ENCODE measurements at regions not wholly inside any gene's neighbourhood (a gene's known extent, or its start where the extent isn't known, plus 50 kb on each side); places are given as distances from the start of the nearest gene placed in this dataset.

DNA sequence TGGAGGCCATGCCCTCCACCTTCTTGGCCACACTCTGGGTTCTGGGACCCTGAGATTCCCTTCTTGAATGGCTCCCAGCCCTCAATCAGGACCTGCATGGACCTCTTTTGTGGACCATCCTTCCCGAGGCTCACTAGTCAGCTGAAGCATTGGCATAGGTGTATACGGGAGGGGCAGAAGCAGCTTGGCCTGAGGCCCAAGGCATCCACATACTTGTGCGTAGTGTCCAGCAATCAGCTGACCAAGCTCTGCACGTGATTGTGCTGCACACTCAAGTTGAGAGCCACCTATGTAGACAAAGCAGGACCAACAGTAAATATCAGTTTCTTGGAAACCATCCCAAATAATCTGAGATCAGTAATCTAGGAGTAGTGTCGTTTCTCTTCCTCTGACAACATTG, 119.6 kb downstream of the INSIG2 start:
- Histone ChIP-seq H3K4me1 (ENCODE audit: insufficient read depth, low read length, severe bottlenecking) (no peaks in the 10 kb centered on the region), H3K9me2 (ENCODE audit: low read depth, low read length) (no peaks in the 10 kb centered on the region), H4K20me1 (ENCODE audit: insufficient read depth, low read length) (no peaks in the 10 kb centered on the region), H2AFZ (ENCODE audit: low read length) (no peak overlapping the region), H3K9me3 (ENCODE audit: low read length) (no peaks in the 10 kb centered on the region), H3K27ac (ENCODE audit: low read depth, low read length, poor library complexity, severe bottlenecking) (no peak overlapping the region), H3K36me3 (ENCODE audit: insufficient read depth, low read length) (no peaks in the 10 kb centered on the region), H3K9ac (ENCODE audit: low read length) (no peak overlapping the region), H3K79me2 (ENCODE audit: insufficient read depth, low read length) (no peaks in the 10 kb centered on the region), H3F3A (ENCODE audit: insufficient read depth, low read length) (no peaks in the 10 kb centered on the region), H3K4me3 (ENCODE audit: low read depth, low read length, poor library complexity, severe bottlenecking) (no peak overlapping the region), H3K27me3 (ENCODE audit: insufficient read depth, low read length) (no peaks in the 10 kb centered on the region), H3K4me2 (ENCODE audit: low read length) (no peak overlapping the region)
- TF ChIP-seq EZH2 (IDR thresholded peaks at IDR 0.05; ENCODE audit: borderline replicate concordance, low read length): no peak
- TF ChIP-seq, protein P1, sequence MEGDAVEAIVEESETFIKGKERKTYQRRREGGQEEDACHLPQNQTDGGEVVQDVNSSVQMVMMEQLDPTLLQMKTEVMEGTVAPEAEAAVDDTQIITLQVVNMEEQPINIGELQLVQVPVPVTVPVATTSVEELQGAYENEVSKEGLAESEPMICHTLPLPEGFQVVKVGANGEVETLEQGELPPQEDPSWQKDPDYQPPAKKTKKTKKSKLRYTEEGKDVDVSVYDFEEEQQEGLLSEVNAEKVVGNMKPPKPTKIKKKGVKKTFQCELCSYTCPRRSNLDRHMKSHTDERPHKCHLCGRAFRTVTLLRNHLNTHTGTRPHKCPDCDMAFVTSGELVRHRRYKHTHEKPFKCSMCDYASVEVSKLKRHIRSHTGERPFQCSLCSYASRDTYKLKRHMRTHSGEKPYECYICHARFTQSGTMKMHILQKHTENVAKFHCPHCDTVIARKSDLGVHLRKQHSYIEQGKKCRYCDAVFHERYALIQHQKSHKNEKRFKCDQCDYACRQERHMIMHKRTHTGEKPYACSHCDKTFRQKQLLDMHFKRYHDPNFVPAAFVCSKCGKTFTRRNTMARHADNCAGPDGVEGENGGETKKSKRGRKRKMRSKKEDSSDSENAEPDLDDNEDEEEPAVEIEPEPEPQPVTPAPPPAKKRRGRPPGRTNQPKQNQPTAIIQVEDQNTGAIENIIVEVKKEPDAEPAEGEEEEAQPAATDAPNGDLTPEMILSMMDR (IDR thresholded peaks at IDR 0.05; ENCODE audit: low read length): no peak

DNA sequence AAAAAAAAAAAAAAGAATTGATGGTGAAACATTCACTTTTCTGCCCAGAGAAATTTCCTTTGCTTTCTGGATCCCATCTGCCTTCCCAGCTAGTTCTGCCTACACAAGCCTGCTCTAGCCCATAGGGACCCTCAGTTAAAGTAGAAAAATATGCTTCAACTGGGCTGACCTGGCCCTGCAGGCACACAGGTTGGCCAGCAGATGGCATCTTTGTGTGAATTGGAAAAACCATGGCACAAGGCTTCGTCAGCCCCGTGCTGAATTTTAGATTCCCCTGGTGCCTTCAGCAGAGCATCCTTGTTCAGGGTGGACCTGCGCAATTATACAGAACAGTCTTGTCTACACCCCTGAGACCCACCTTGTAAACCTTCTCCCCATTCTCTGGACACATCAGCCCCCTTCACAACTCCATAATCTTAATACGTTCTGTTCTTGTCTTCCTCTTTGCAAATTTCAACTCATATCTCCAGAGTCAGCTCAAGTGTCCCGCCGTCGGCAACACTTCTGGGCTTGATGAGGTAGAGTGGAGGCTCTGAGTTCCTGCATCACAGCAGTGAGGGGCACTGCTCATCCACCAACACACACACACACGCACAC, 114.5 kb downstream of the INSIG2 start:
- Histone ChIP-seq H3K4me3 (ENCODE audit: low read depth, low read length, poor library complexity, severe bottlenecking) (no peak overlapping the region), H3K4me1 (ENCODE audit: insufficient read depth, low read length, severe bottlenecking) (no peaks in the 10 kb centered on the region)
- TF ChIP-seq, protein P1 (IDR thresholded peaks at IDR 0.05; ENCODE audit: low read length): peak; percentile 77
- TF ChIP-seq EZH2 (IDR thresholded peaks at IDR 0.05; ENCODE audit: borderline replicate concordance, low read length): no peak

DNA sequence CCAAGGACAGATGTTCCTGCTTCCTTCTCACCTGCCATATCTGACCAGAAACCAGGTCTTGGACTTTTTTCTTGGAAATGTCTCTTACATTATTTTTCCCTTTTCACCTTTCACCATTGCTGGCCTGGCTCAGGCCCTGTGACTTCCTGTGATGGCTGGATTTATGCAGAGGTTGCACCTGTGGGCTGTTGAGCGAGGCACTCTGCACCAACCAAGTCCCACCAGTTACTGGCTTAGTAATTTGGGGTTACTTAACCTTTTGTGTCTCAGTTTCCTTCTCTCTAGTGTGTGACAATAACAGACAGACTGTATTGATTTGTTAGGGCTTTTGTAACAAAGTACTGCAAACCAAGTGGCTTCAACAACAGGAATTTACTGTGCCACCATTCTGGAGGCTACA, 110.0 kb downstream of the INSIG2 start:
- Histone ChIP-seq H3K79me2 (ENCODE audit: insufficient read depth, low read length) (no peaks in the 10 kb centered on the region), H3K9me3 (ENCODE audit: low read length) (no peaks in the 10 kb centered on the region), H3K4me1 (ENCODE audit: insufficient read depth, low read length, severe bottlenecking) (no peaks in the 10 kb centered on the region), H4K20me1 (ENCODE audit: insufficient read depth, low read length) (no peaks in the 10 kb centered on the region), H3K36me3 (ENCODE audit: insufficient read depth, low read length) (no peaks in the 10 kb centered on the region), H3F3A (ENCODE audit: insufficient read depth, low read length) (no peaks in the 10 kb centered on the region), H3K4me3 (ENCODE audit: low read depth, low read length, poor library complexity, severe bottlenecking) (no peak overlapping the region), H3K27ac (ENCODE audit: low read depth, low read length, poor library complexity, severe bottlenecking) (no peak overlapping the region), H3K9me2 (ENCODE audit: low read depth, low read length) (no peaks in the 10 kb centered on the region), H3K27me3 (ENCODE audit: insufficient read depth, low read length) (no peaks in the 10 kb centered on the region; the same call in 1 of the 2 replicates), H3K4me2 (ENCODE audit: low read length) (no peak overlapping the region), H2AFZ (ENCODE audit: low read length) (no peak overlapping the region), H3K9ac (ENCODE audit: low read length) (no peak overlapping the region)
- TF ChIP-seq, protein P1 (IDR thresholded peaks at IDR 0.05; ENCODE audit: low read length): no peak
- TF ChIP-seq EZH2 (IDR thresholded peaks at IDR 0.05; ENCODE audit: borderline replicate concordance, low read length): no peak

More for the DNA sequence above, 114.5 kb downstream of the INSIG2 start:
- no peaks in the 10 kb centered on the region for H3K36me3 ChIP-seq (ENCODE audit: insufficient read depth, low read length)
- no peaks in the 10 kb centered on the region for H3K79me2 ChIP-seq (ENCODE audit: insufficient read depth, low read length)
- no peak overlapping the region for H3K9ac ChIP-seq (ENCODE audit: low read length)
- H3K9me3 ChIP-seq (ENCODE audit: low read length): no peaks in the 10 kb centered on the region
- H3K27ac ChIP-seq (ENCODE audit: low read depth, low read length, poor library complexity, severe bottlenecking): no peak overlapping the region
- H3K27me3 ChIP-seq (ENCODE audit: insufficient read depth, low read length): no peaks in the 10 kb centered on the region; the same call in 1 of the 2 replicates
- H4K20me1 ChIP-seq (ENCODE audit: insufficient read depth, low read length): no peaks in the 10 kb centered on the region
- H3K9me2 ChIP-seq (ENCODE audit: low read depth, low read length): no peaks in the 10 kb centered on the region
- H3K4me2 ChIP-seq (ENCODE audit: low read length): no peak overlapping the region
- no peaks in the 10 kb centered on the region for H3F3A ChIP-seq (ENCODE audit: insufficient read depth, low read length)
- no peak overlapping the region for H2AFZ ChIP-seq (ENCODE audit: low read length)
